Neuronal stem cell (in vitro differentiated cells): ENCODE measurements at regions not wholly inside any gene's neighbourhood (a gene's known extent, or its start where the extent isn't known, plus 50 kb on each side); places are given as distances from the start of the nearest gene placed in this dataset.
A peak's percentile ranks its signal among the peaks of the same experiment; 100 is the strongest.

Experiments
- DNase-seq: peaks from one replicate; pipeline ENCODE4 v3.0.0-alpha.2; 2013; ENCODE audit warnings: low spot score
- H2AFZ ChIP-seq: one replicate; pipeline ENCODE4 v1.6.1; 2013; ENCODE audit warnings: mild to moderate bottlenecking, low read length, inconsistent platforms
- H2AK5ac ChIP-seq: 2 replicates; pipeline ENCODE4 v1.6.1; 2013; ENCODE audit warnings: low read depth, mild to moderate bottlenecking, inconsistent platforms, low read length, moderate library complexity, mixed read lengths
- H2BK120ac ChIP-seq: 2 replicates; pipeline ENCODE4 v1.6.1; 2013; ENCODE audit warnings: low read depth, mild to moderate bottlenecking, inconsistent platforms, low read length, moderate library complexity, mixed read lengths
- H2BK12ac ChIP-seq: one replicate; pipeline ENCODE4 v1.6.1; 2013; ENCODE audit warnings: low read length, inconsistent platforms
- H2BK15ac ChIP-seq: 2 replicates; pipeline ENCODE4 v1.6.1; 2013; ENCODE audit warnings: mild to moderate bottlenecking, low read length, inconsistent platforms, mixed read lengths
- H2BK5ac ChIP-seq: one replicate; pipeline ENCODE4 v1.6.1; 2013; ENCODE audit warnings: inconsistent platforms, mild to moderate bottlenecking, low read length, moderate library complexity
- H3K14ac ChIP-seq: one replicate; pipeline ENCODE4 v1.6.1; 2013; ENCODE audit warnings: low read length, inconsistent platforms
- H3K18ac ChIP-seq: 2 replicates; pipeline ENCODE4 v1.6.1; 2013; ENCODE audit warnings: low read length, inconsistent platforms
- H3K23ac ChIP-seq: 2 replicates; pipeline ENCODE4 v1.6.1; 2013; ENCODE audit warnings: low read depth, mild to moderate bottlenecking, mixed read lengths, low read length, inconsistent platforms; ENCODE audit not compliant: poor library complexity
- H3K27ac ChIP-seq: replicated peaks from 3 replicates; pipeline ENCODE4 v1.5.1; 2013; ENCODE audit warnings: low read length, inconsistent platforms
- H3K27me3 ChIP-seq, 3 experiments: 2 replicates each; pipeline ENCODE4 v1.6.1; 2013; ENCODE audit warnings: low read length in 3 of 3, mild to moderate bottlenecking in 2 of 3, inconsistent platforms in 1 of 3, low read depth in 1 of 3, mixed read lengths in 1 of 3, moderate library complexity in 1 of 3; ENCODE audit not compliant: control insufficient read depth in 3 of 3, insufficient read depth in 3 of 3
- H3K36me3 ChIP-seq, 2 donors: replicated peaks in 1 of 2; 2 replicates each; pipeline ENCODE4 v1.6.1; 2013; ENCODE audit warnings: low read length in 2 of 2; ENCODE audit not compliant: control insufficient read depth in 2 of 2, insufficient read depth in 2 of 2
- H3K4ac ChIP-seq: 2 replicates; pipeline ENCODE4 v1.6.1; 2013; ENCODE audit warnings: inconsistent platforms, mild to moderate bottlenecking, low read length, moderate library complexity
- H3K4me1 ChIP-seq, 2 donors: 1 replicate in 1 of 2; 2 replicates in 1 of 2; pipeline ENCODE4 v1.6.1; 2013; ENCODE audit warnings: low read length in 2 of 2, low read depth in 1 of 2; ENCODE audit not compliant: control insufficient read depth in 2 of 2, insufficient read depth in 1 of 2
- H3K4me2 ChIP-seq: one replicate; pipeline ENCODE4 v1.6.1; 2013; ENCODE audit warnings: mild to moderate bottlenecking, low read length, inconsistent platforms; ENCODE audit not compliant: insufficient read depth, poor library complexity, severe bottlenecking
- H3K4me3 ChIP-seq, 2 donors: 2 replicates each; pipeline ENCODE4 v1.5.1; 2013; ENCODE audit warnings: low read length in 2 of 2, mild to moderate bottlenecking in 2 of 2, inconsistent platforms in 1 of 2, moderate library complexity in 1 of 2
- H3K79me1 ChIP-seq: one replicate; pipeline ENCODE4 v1.6.1; 2013; ENCODE audit warnings: low read depth, mild to moderate bottlenecking, inconsistent platforms, low read length, moderate library complexity
- H3K9ac ChIP-seq: one replicate; pipeline ENCODE4 v1.6.1; 2013; ENCODE audit warnings: mild to moderate bottlenecking, low read depth, low read length, inconsistent platforms; ENCODE audit not compliant: poor library complexity
- H3K9me3 ChIP-seq, 2 donors: replicated peaks in 1 of 2; 2 replicates each; pipeline versions ENCODE3 to v1.6.1; 2013; ENCODE audit warnings: low read length in 2 of 2, mild to moderate bottlenecking in 2 of 2, inconsistent platforms in 1 of 2, low read depth in 1 of 2, mixed read lengths in 1 of 2, moderate library complexity in 1 of 2; ENCODE audit not compliant: control insufficient read depth in 2 of 2, insufficient read depth in 1 of 2
- H4K8ac ChIP-seq: one replicate; pipeline ENCODE4 v1.6.1; 2013; ENCODE audit warnings: low read depth, mild to moderate bottlenecking, inconsistent platforms, low read length, moderate library complexity
- H4K91ac ChIP-seq: one replicate; pipeline ENCODE4 v1.6.1; 2013; ENCODE audit warnings: low read length, low read depth, mild to moderate bottlenecking, inconsistent platforms; ENCODE audit not compliant: poor library complexity
- WGBS, 2 donors: extraction: QIAGEN DNeasy Blood & Tissue Kit; methylation state at CpG; one replicate each; pipeline ENCODE4 v1.1.7; 2013; ENCODE audit warnings: missing lambda C conversion rate in 2 of 2, mixed read lengths in 1 of 2; ENCODE audit not compliant: insufficient read length in 2 of 2, insufficient replicate concordance in 1 of 2; ENCODE audit errors: extremely low coverage in 2 of 2; 5-methylcytosine and 5-hydroxymethylcytosine counted together

DNA sequence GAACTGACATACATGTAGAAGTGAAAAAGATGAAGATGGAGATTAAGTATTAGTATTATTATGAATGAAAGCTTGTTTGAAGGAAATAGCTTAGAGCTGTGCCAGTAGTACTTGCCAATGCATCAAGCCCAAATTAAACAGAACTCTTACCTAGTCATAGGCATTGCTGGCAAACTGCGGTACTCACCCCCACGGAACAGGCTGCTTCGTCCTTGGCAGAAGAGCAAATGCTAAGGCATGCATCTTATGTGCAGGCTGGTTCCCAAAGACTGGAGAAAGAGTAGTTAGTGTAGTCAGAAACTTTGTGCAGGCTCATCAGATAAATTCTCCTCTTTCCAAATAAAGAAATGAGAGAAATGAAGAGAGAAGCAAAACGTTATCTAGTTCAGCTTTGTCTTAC, 134.8 kb downstream of the CCDC59 start:
- Histone ChIP-seq H3K4me2 (no peak overlapping the region), H4K8ac (no peak overlapping the region), H3K4me3 (no peak overlapping the region), H3K9ac (no peak overlapping the region), H2AFZ (no peak overlapping the region), H2BK12ac (no peak overlapping the region), H3K4me1 (no peaks in the 10 kb centered on the region), H2BK120ac (no peak overlapping the region), H3K27me3 (no peaks in the 10 kb centered on the region), H2BK15ac (no peak overlapping the region), H3K23ac (no peak overlapping the region), H3K79me1 (no peaks in the 10 kb centered on the region), H3K27ac (no peak overlapping the region), H3K4ac (no peak overlapping the region), H3K14ac (no peak overlapping the region), H2AK5ac (no peak overlapping the region), H3K36me3 (no peaks in the 10 kb centered on the region), H2BK5ac (no peak overlapping the region), H3K18ac (no peak overlapping the region), H4K91ac (no peak overlapping the region), H3K9me3 (no peaks in the 10 kb centered on the region)
- no peak for DNase-seq
- no CpG with 5 or more reads among the region's 4 CpGs for WGBS, 2 donors

DNA sequence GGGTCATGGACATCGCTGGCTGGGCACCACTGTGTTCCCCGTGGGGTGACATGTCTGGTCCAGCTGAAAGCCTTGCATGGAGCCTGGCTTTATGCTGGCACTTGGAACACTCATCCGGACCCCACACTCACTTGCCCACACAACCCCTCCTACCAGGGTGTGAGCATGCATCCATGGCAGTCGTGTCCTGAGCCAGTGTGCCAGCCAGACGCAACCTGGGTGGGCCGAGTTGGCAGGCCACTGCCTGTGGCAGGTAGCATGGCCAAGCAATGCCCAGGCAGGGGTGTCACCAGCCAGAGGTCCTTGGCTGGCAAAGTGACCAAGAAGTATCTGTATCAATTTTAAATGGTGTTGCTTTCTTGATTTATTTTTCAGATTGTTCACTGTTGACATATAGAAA, 141.7 kb downstream of the CCDC59 start:
- H2BK5ac ChIP-seq, result no peak overlapping the region
- H3K9ac ChIP-seq, result no peak overlapping the region
- no peak overlapping the region for H2AK5ac ChIP-seq
- H3K79me1 ChIP-seq, result peaks cover 2% of the 10 kb centered on the region
- peak overlapping the region; percentile 83 for H3K18ac ChIP-seq
- no peaks in the 10 kb centered on the region for H3K36me3 ChIP-seq
- no peak overlapping the region for H4K91ac ChIP-seq
- no peak overlapping the region for H3K27ac ChIP-seq
- DNase-seq, result no peak
- peak overlapping the region; percentile 89 for H3K14ac ChIP-seq
- H3K4me2 ChIP-seq, result no peak overlapping the region
- no CpG with 5 or more reads among the region's 6 CpGs for WGBS, 2 donors
- no peak overlapping the region for H2BK12ac ChIP-seq
- no peak overlapping the region for H2BK15ac ChIP-seq
- no peak overlapping the region for H2BK120ac ChIP-seq
- H3K9me3 ChIP-seq, result no peaks in the 10 kb centered on the region
- no peak overlapping the region for H3K4me3 ChIP-seq
- no peaks in the 10 kb centered on the region for H3K27me3 ChIP-seq
- H4K8ac ChIP-seq, result no peak overlapping the region
- peak overlapping the region; percentile 84 for H3K4ac ChIP-seq
- H3K23ac ChIP-seq, result no peak overlapping the region
- no peaks in the 10 kb centered on the region for H3K4me1 ChIP-seq
- H2AFZ ChIP-seq, result no peak overlapping the region

DNA sequence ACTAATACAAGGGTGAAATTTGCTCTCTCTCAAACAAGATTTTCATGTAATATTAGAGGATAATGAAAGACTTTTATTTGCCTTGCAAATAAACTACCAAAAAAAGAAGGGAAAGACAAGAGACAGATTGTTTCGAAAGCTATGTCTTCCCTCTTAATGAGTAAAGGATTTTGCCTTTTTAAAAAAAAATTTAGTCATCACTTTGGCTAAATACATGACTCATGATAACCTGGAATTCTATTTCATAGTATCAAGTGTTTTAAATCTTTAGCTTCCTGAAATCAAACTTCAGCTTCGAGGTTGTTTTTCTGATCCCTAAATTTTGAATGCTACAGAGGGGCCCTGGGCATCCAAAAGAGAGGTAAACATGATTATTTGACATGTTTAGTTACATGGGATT, 144.4 kb downstream of the CCDC59 start:
- Histone ChIP-seq H2AFZ (no peak overlapping the region), H3K4me2 (no peak overlapping the region), H3K4ac (no peak overlapping the region), H3K36me3 (no peaks in the 10 kb centered on the region), H4K91ac (no peak overlapping the region), H4K8ac (no peak overlapping the region), H3K23ac (no peak overlapping the region), H2BK120ac (no peak overlapping the region), H2AK5ac (no peak overlapping the region), H3K27me3 (no peaks in the 10 kb centered on the region), H3K18ac (no peak overlapping the region), H2BK5ac (no peak overlapping the region), H3K79me1 (peaks cover 2% of the 10 kb centered on the region), H2BK15ac (no peak overlapping the region), H2BK12ac (no peak overlapping the region), H3K14ac (no peak overlapping the region), H3K27ac (no peak overlapping the region), H3K4me3 (no peak overlapping the region), H3K4me1 (no peaks in the 10 kb centered on the region), H3K9ac (no peak overlapping the region), H3K9me3 (peaks cover 0 to 5% of the 10 kb centered on the region in 2 donors)
- no peak for DNase-seq
- no CpG with 5 or more reads among the region's 2 CpGs for WGBS, 2 donors

DNA sequence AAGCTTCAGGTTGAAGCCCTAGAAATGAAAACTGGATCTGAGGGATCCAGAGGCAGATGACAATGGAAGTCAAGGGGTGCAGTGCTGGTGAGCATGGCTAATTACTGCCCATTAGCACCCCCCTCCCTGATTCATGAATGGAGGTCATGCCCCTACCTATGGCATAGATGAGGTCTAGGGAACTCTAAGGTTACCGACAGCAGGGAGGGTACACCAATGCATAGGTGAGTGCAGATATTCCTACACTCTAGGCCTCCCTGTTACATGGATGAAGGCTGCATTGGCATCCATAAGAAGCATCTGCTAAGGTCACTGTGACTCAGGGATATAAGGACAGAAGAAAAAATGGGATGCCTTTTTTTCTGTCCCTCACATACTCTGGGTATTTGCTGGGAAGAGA, 147.3 kb downstream of the CCDC59 start:
- Histone ChIP-seq H3K14ac (no peak overlapping the region), H3K27me3 (no peaks in the 10 kb centered on the region), H2BK12ac (no peak overlapping the region), H3K27ac (no peak overlapping the region), H3K4ac (no peak overlapping the region), H3K9me3 (peaks cover 0 to 5% of the 10 kb centered on the region in 2 donors), H3K79me1 (no peaks in the 10 kb centered on the region), H3K23ac (no peak overlapping the region), H2AFZ (no peak overlapping the region), H3K36me3 (no peaks in the 10 kb centered on the region), H3K18ac (no peak overlapping the region), H3K4me3 (no peak overlapping the region), H2AK5ac (no peak overlapping the region), H3K4me1 (no peaks in the 10 kb centered on the region), H4K8ac (no peak overlapping the region), H2BK120ac (no peak overlapping the region), H3K9ac (no peak overlapping the region), H3K4me2 (no peak overlapping the region), H4K91ac (no peak overlapping the region), H2BK15ac (no peak overlapping the region), H2BK5ac (no peak overlapping the region)
- no peak for DNase-seq
- WGBS, 2 donors, result no CpG with 5 or more reads among the region's 1 CpG
